Trophoblast cell (in vitro differentiated cells and primary cell): ENCODE measurements at regions not wholly inside any gene's neighbourhood (a gene's known extent, or its start where the extent isn't known, plus 50 kb on each side); places are given as distances from the start of the nearest gene placed in this dataset.
"Not testable (repeated sequence)": the region's sequence is repeated elsewhere in the genome, so short reads cannot be mapped to it uniquely, and the experiment has no call there.

Experiments used
- DNase-seq, 2 donors: peaks; one replicate each; pipeline ENCODE4 v3.0.0-alpha.2; 2016
- H2AFZ ChIP-seq: 2 replicates; pipeline ENCODE4 v1.6.1; 2013; ENCODE audit warnings: low read length, moderate library complexity, mild to moderate bottlenecking; ENCODE audit not compliant: insufficient read depth, poor library complexity
- H2AK5ac ChIP-seq: 2 replicates; pipeline ENCODE4 v1.6.1; 2013; ENCODE audit warnings: mild to moderate bottlenecking, low read length
- H2BK120ac ChIP-seq: 2 replicates; pipeline ENCODE4 v1.6.1; 2013; ENCODE audit warnings: low read length, mild to moderate bottlenecking, moderate library complexity; ENCODE audit not compliant: insufficient read depth, poor library complexity
- H2BK12ac ChIP-seq: 2 replicates; pipeline ENCODE4 v1.6.1; 2013; ENCODE audit warnings: mild to moderate bottlenecking, low read length, moderate library complexity
- H2BK5ac ChIP-seq: 2 replicates; pipeline ENCODE4 v1.6.1; 2013; ENCODE audit warnings: low read length, low read depth, moderate library complexity, mild to moderate bottlenecking; ENCODE audit not compliant: poor library complexity
- H3K14ac ChIP-seq: 2 replicates; pipeline ENCODE4 v1.6.1; 2013; ENCODE audit warnings: mild to moderate bottlenecking, low read length
- H3K18ac ChIP-seq: 2 replicates; pipeline ENCODE4 v1.6.1; 2013; ENCODE audit warnings: mild to moderate bottlenecking, low read length
- H3K23ac ChIP-seq: 2 replicates; pipeline ENCODE4 v1.6.1; 2013; ENCODE audit warnings: low read length
- H3K27ac ChIP-seq: 2 replicates; pipeline ENCODE4 v1.5.1; 2013; ENCODE audit warnings: low read depth, mild to moderate bottlenecking, inconsistent platforms, low read length, moderate library complexity
- H3K27me3 ChIP-seq: 2 replicates; pipeline ENCODE4 v1.6.1; 2013; ENCODE audit warnings: inconsistent platforms, mild to moderate bottlenecking, low read length, moderate library complexity; ENCODE audit not compliant: insufficient read depth
- H3K36me3 ChIP-seq, 2 experiments: 1 replicate in 1 of 2; 2 replicates in 1 of 2; pipeline ENCODE4 v1.6.1; 2013; ENCODE audit warnings: low read length in 2 of 2, mild to moderate bottlenecking in 2 of 2, moderate library complexity in 1 of 2; ENCODE audit not compliant: insufficient read depth in 2 of 2, control insufficient read depth in 1 of 2
- H3K4ac ChIP-seq: 2 replicates; pipeline ENCODE4 v1.6.1; 2013; ENCODE audit warnings: low read depth, mild to moderate bottlenecking, low read length, moderate library complexity
- H3K4me1 ChIP-seq, 2 experiments: 1 replicate in 1 of 2; 2 replicates in 1 of 2; pipeline ENCODE4 v1.6.1; 2013; ENCODE audit warnings: low read length in 2 of 2, mild to moderate bottlenecking in 2 of 2, moderate library complexity in 1 of 2; ENCODE audit not compliant: insufficient read depth in 2 of 2, control insufficient read depth in 1 of 2
- H3K4me2 ChIP-seq: 2 replicates; pipeline ENCODE4 v1.6.1; 2013; ENCODE audit warnings: inconsistent platforms, mild to moderate bottlenecking, low read length, moderate library complexity
- H3K4me3 ChIP-seq: 2 replicates; pipeline ENCODE4 v1.5.1; 2013; ENCODE audit warnings: mild to moderate bottlenecking, low read depth, low read length, inconsistent platforms
- H3K79me1 ChIP-seq: one replicate; pipeline ENCODE4 v1.6.1; 2013; ENCODE audit warnings: low read length
- H3K79me2 ChIP-seq: 2 replicates; pipeline ENCODE4 v1.6.1; 2013; ENCODE audit warnings: low read length, mild to moderate bottlenecking; ENCODE audit not compliant: control insufficient read depth, insufficient read depth, poor library complexity
- H3K9ac ChIP-seq: 2 replicates; pipeline ENCODE4 v1.6.1; 2013; ENCODE audit warnings: mild to moderate bottlenecking, low read length
- H3K9me3 ChIP-seq: 2 replicates; pipeline ENCODE4 v1.6.1; 2013; ENCODE audit warnings: low read depth, mild to moderate bottlenecking, control low read depth, inconsistent platforms, low read length; ENCODE audit not compliant: insufficient read depth
- H4K12ac ChIP-seq: 2 replicates; pipeline ENCODE4 v1.6.1; 2013; ENCODE audit warnings: low read depth, mild to moderate bottlenecking, low read length, moderate library complexity
- H4K8ac ChIP-seq: 2 replicates; pipeline ENCODE4 v1.6.1; 2013; ENCODE audit warnings: low read depth, mild to moderate bottlenecking, low read length, moderate library complexity
- H4K91ac ChIP-seq: one replicate; pipeline ENCODE4 v1.6.1; 2013; ENCODE audit warnings: low read depth, mild to moderate bottlenecking, low read length, moderate library complexity
- WGBS: extraction: QIAGEN DNeasy Blood & Tissue Kit; methylation state at CpG from one replicate; pipeline ENCODE4 v1.1.7; 2013; ENCODE audit warnings: missing lambda C conversion rate; ENCODE audit not compliant: insufficient read length, insufficient coverage; ENCODE audit errors: extremely low coverage; 5-methylcytosine and 5-hydroxymethylcytosine counted together

- DNase-seq = no peak
- Histone ChIP-seq H3K4me3 (no peak overlapping the region), H3K23ac (no peak overlapping the region), H4K91ac (no peak overlapping the region), H2AK5ac (no peak overlapping the region), H3K4ac (no peak overlapping the region), H4K8ac (no peak overlapping the region), H3K79me1 (no peaks in the 10 kb centered on the region), H3K4me2 (no peak overlapping the region), H3K27me3 (no peaks in the 10 kb centered on the region), H2BK5ac (no peak overlapping the region), H3K18ac (no peak overlapping the region), H2BK12ac (no peak overlapping the region), H4K12ac (no peak overlapping the region), H3K36me3 (no peaks in the 10 kb centered on the region), H3K9me3 (no peaks in the 10 kb centered on the region), H3K79me2 (no peaks in the 10 kb centered on the region), H3K9ac (no peak overlapping the region), H2BK120ac (no peak overlapping the region), H3K4me1 (no peaks in the 10 kb centered on the region), H3K14ac (no peak overlapping the region), H3K27ac (no peak overlapping the region), H2AFZ (no peak overlapping the region)
- WGBS = no CpG with 5 or more reads among the region's 4 CpGs
These were observed 58.3 kb upstream of the HECW1 start for GRCh38 chr7:43054052-43054722.

GRCh38 chr7:43057141-43057540 lies 55.3 kb upstream of the HECW1 start:
- H2BK12ac ChIP-seq = no peak overlapping the region
- no peaks in the 10 kb centered on the region for H3K9me3 ChIP-seq
- H3K4me3 ChIP-seq = no peak overlapping the region
- DNase-seq = no peak
- H3K18ac ChIP-seq = no peak overlapping the region
- H4K91ac ChIP-seq = no peak overlapping the region
- no peak overlapping the region for H3K23ac ChIP-seq
- H3K4ac ChIP-seq = no peak overlapping the region
- no peaks in the 10 kb centered on the region for H3K79me1 ChIP-seq
- H2BK5ac ChIP-seq = no peak overlapping the region
- H3K36me3 ChIP-seq = no peaks in the 10 kb centered on the region
- no peak overlapping the region for H2AK5ac ChIP-seq
- H4K8ac ChIP-seq = no peak overlapping the region
- no peak overlapping the region for H2BK120ac ChIP-seq
- H3K4me2 ChIP-seq = no peak overlapping the region
- no peak overlapping the region for H3K9ac ChIP-seq
- no peaks in the 10 kb centered on the region for H3K79me2 ChIP-seq
- H2AFZ ChIP-seq = no peak overlapping the region
- no peaks in the 10 kb centered on the region for H3K27me3 ChIP-seq
- no peak overlapping the region for H3K14ac ChIP-seq
- WGBS = no CpG with 5 or more reads among the region's 3 CpGs
- no peak overlapping the region for H4K12ac ChIP-seq
- H3K4me1 ChIP-seq = no peaks in the 10 kb centered on the region
- no peak overlapping the region for H3K27ac ChIP-seq

GRCh38 chr7:43058271-43059066 lies 54.0 kb upstream of the HECW1 start:
- Histone ChIP-seq H3K4me2 (no peak overlapping the region), H2AK5ac (no peak overlapping the region), H4K8ac (no peak overlapping the region), H2AFZ (no peak overlapping the region), H3K27ac (no peak overlapping the region), H4K12ac (no peak overlapping the region), H3K14ac (no peak overlapping the region), H3K9me3 (no peaks in the 10 kb centered on the region), H3K36me3 (no peaks in the 10 kb centered on the region), H2BK5ac (no peak overlapping the region), H3K27me3 (no peaks in the 10 kb centered on the region), H3K79me2 (no peaks in the 10 kb centered on the region), H3K9ac (no peak overlapping the region), H3K79me1 (no peaks in the 10 kb centered on the region), H4K91ac (no peak overlapping the region), H3K4me1 (no peaks in the 10 kb centered on the region), H3K4me3 (no peak overlapping the region), H3K4ac (no peak overlapping the region), H2BK120ac (no peak overlapping the region), H3K18ac (no peak overlapping the region), H3K23ac (no peak overlapping the region), H2BK12ac (no peak overlapping the region)
- WGBS = no CpG with 5 or more reads among the region's 5 CpGs
- DNase-seq = no peak

GRCh38 chr7:43059067-43059600 lies 53.3 kb upstream of the HECW1 start:
- H3K9me3 ChIP-seq, H3K27me3 ChIP-seq, H3K27ac ChIP-seq, H2AK5ac ChIP-seq, H3K23ac ChIP-seq, H2AFZ ChIP-seq, H3K4me3 ChIP-seq, H4K91ac ChIP-seq, H3K79me1 ChIP-seq, DNase-seq, H4K12ac ChIP-seq, H3K4me1 ChIP-seq, H2BK120ac ChIP-seq, H3K9ac ChIP-seq, H3K36me3 ChIP-seq, H2BK12ac ChIP-seq, H3K4ac ChIP-seq, H4K8ac ChIP-seq, H3K79me2 ChIP-seq, H3K14ac ChIP-seq, H3K4me2 ChIP-seq, H3K18ac ChIP-seq, H2BK5ac ChIP-seq: not testable (repeated sequence)
- WGBS = no CpG with 5 or more reads among the region's 33 CpGs
